ENCODE measurements at regions not wholly inside any gene's neighbourhood (a gene's known extent, or its start where the extent isn't known, plus 50 kb on each side); places are given as distances from the start of the nearest gene placed in this dataset.

- DNase-seq (ENCODE audit: low read depth, low spot score): no peak
- no TSS peak for BruUV-seq (replicated peaks)
- no peak overlapping the region for H3K4me3 ChIP-seq (replicated peaks in 1 of 2; ENCODE audit: low read depth in 1 of 2, low read length in 2 of 2)
- H3K4me2 ChIP-seq (ENCODE audit: low read length): no peak overlapping the region
- H3K9me2 ChIP-seq (ENCODE audit: insufficient read depth): no peaks in the 10 kb centered on the region
- ChIA-PET CTCF (no interaction called here), RAD21 (ENCODE audit: low non-redundant PET in 1 of 2, low total read pairs in 2 of 2, uncharacterized antibody in 2 of 2, unreplicated experiment in 2 of 2) (no interaction called here), POLR2A (no interaction called here)
- no peaks in the 10 kb centered on the region for H4K20me1 ChIP-seq (ENCODE audit: insufficient read depth)
- H3K9me3 ChIP-seq (ENCODE audit: control insufficient read depth in 1 of 2, insufficient read depth in 1 of 2, low read depth in 1 of 2, low read length in 2 of 2): no peaks in the 10 kb centered on the region
- H3K4me1 ChIP-seq (ENCODE audit: control insufficient read depth in 1 of 2, insufficient read depth in 2 of 2, low read length in 2 of 2): no peaks in the 10 kb centered on the region
- no peaks in the 10 kb centered on the region for H3K36me3 ChIP-seq (ENCODE audit: control insufficient read depth in 1 of 2, insufficient read depth in 2 of 2, low read length in 2 of 2)
- TF ChIP-seq POLR2A (IDR thresholded peaks at IDR 0.05; ENCODE audit: borderline replicate concordance, extremely low read depth, insufficient read depth, insufficient read length) (no peak), YY1 (IDR thresholded peaks at IDR 0.05; ENCODE audit: extremely low read depth, insufficient replicate concordance, low read depth, low read length) (no peak), ZBTB33 (IDR thresholded peaks at IDR 0.05; ENCODE audit: extremely low read depth, insufficient replicate concordance, low read length) (no peak), JUND (IDR thresholded peaks at IDR 0.05) (no peak), SIN3A (IDR thresholded peaks at IDR 0.05; ENCODE audit: low read depth) (no peak), ZFX (IDR thresholded peaks at IDR 0.05) (no peak), CTCF (IDR thresholded peaks at IDR 0.05 in 2 of 3, conservative IDR thresholded peaks at IDR 0.05 in 1 of 3; ENCODE audit: borderline replicate concordance in 1 of 3, insufficient read depth in 1 of 3, low read depth in 2 of 3, low read length in 2 of 3) (no peak), RAD21 (IDR thresholded peaks at IDR 0.05; ENCODE audit: low read depth) (no peak), FOSL1 (IDR thresholded peaks at IDR 0.05; ENCODE audit: low read depth) (no peak), REST (IDR thresholded peaks at IDR 0.05; ENCODE audit: low read depth) (no peak), EGR1 (IDR thresholded peaks at IDR 0.05; ENCODE audit: low read depth) (no peak), EZH2 (IDR thresholded peaks at IDR 0.05) (no peak)
- H2AFZ ChIP-seq (ENCODE audit: low read depth, low read length, poor library complexity, severe bottlenecking): no peak overlapping the region
- intact Hi-C loops (cut with micrococcal nuclease): no loop called here
- H3K27ac ChIP-seq (ENCODE audit: low read depth, low read length): no peak overlapping the region
- no peaks in the 10 kb centered on the region for H3K79me2 ChIP-seq (ENCODE audit: insufficient read depth, low read length)
- no peak for ATAC-seq
- H3K9ac ChIP-seq (ENCODE audit: low read length): no peak overlapping the region
- peaks cover 22% of the 10 kb centered on the region for H3K27me3 ChIP-seq (ENCODE audit: insufficient read depth, low read length)
Observed at GRCh38 chr9:75609401-75609800, 281.1 kb upstream of the PCSK5 start.
